Prostate gland (tissue), 2 donors: ENCODE measurements at regions not wholly inside any gene's neighbourhood (a gene's known extent, or its start where the extent isn't known, plus 50 kb on each side); places are given as distances from the start of the nearest gene placed in this dataset.

ENCODE experiments used
- POLR2AphosphoS5 ChIP-seq: sonication (generic); formaldehyde crosslinking; IDR thresholded peaks from one replicate; pipeline ENCODE4 v1.6.1; 2017; ENCODE audit warnings: antibody characterized with exemption
- TF ChIP-seq, protein P1 (sequence below), 4 experiments: fragments of 200-600 bp in 2 of 4; fragments of 450-650 bp in 2 of 4; sonication (generic) in 2 of 4; IDR thresholded peaks; 1 replicate in 3 of 4; 2 replicates in 1 of 4; pipeline ENCODE4 v1.5.1; 2016 to 2019; ENCODE audit warnings: antibody characterized with exemption in 4 of 4, mild to moderate bottlenecking in 2 of 4, moderate library complexity in 2 of 4

DNA sequence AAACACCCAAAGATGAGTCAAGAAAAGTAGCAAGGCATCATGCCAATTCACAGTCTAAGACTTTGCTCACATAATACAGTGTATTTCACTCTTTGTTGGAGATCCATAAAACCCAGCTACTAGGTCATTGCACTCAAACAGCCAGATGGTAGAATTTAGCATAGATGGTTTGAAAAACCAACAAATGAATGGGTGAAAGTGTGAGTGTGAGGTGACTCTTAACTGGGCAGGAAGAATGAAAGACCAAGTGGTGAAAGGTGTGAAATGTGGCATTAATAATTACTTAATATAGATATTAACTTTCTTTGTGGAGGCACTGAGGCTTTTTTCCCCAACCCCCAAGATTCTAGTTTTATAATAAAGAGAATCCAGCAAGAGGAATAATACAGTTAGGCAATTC lies 159.5 kb downstream of the SQOR start:
- TF ChIP-seq, protein P1, sequence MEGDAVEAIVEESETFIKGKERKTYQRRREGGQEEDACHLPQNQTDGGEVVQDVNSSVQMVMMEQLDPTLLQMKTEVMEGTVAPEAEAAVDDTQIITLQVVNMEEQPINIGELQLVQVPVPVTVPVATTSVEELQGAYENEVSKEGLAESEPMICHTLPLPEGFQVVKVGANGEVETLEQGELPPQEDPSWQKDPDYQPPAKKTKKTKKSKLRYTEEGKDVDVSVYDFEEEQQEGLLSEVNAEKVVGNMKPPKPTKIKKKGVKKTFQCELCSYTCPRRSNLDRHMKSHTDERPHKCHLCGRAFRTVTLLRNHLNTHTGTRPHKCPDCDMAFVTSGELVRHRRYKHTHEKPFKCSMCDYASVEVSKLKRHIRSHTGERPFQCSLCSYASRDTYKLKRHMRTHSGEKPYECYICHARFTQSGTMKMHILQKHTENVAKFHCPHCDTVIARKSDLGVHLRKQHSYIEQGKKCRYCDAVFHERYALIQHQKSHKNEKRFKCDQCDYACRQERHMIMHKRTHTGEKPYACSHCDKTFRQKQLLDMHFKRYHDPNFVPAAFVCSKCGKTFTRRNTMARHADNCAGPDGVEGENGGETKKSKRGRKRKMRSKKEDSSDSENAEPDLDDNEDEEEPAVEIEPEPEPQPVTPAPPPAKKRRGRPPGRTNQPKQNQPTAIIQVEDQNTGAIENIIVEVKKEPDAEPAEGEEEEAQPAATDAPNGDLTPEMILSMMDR (IDR thresholded peaks at IDR 0.05), result no peak
- no peak for TF ChIP-seq POLR2AphosphoS5
